Activated naive CD8-positive, alpha-beta T cell treated with anti-CD3 and anti-CD28 coated beads, Interleukin-2, amount 10 ng/mL, durations not matched to agents 7 days and 5 days (primary cell): ENCODE measurements at regions not wholly inside any gene's neighbourhood (a gene's known extent, or its start where the extent isn't known, plus 50 kb on each side); places are given as distances from the start of the nearest gene placed in this dataset.

Experiments used
- ATAC-seq: fragments of 150-1000 bp; cut with Tn5 transposase; one replicate; pipeline ENCODE4 v1.10.0; 2021; ENCODE audit warnings: low read depth, moderate library complexity
- POLR2A ChIA-PET: fragments of 350-600 bp; sonication (Branson Sonifier 250); formaldehyde crosslinking; loops from one replicate; lab custom pipeline; 2021; ENCODE audit warnings: antibody characterized with exemption; lab: Charles Lee
- DNase-seq: peaks from one replicate; pipeline ENCODE4 v3.0.0; 2021
- H3K27ac Mint-ChIP-seq: one replicate; pipeline ENCODE4 v1.8.0; 2022; ENCODE audit warnings: mild to moderate bottlenecking, mixed read lengths
- H3K27me3 Mint-ChIP-seq: one replicate; pipeline ENCODE4 v1.8.0; 2022; ENCODE audit warnings: mild to moderate bottlenecking, moderate library complexity, mixed read lengths
- H3K36me3 Mint-ChIP-seq: one replicate; pipeline ENCODE4 v1.8.0; 2021; ENCODE audit warnings: mild to moderate bottlenecking, mixed read lengths
- H3K4me1 Mint-ChIP-seq: one replicate; pipeline ENCODE4 v1.8.0; 2021; ENCODE audit warnings: mixed read lengths
- H3K4me3 Mint-ChIP-seq: one replicate; pipeline ENCODE4 v1.8.0; 2022; ENCODE audit warnings: mild to moderate bottlenecking, moderate library complexity, mixed read lengths
- H3K9me3 Mint-ChIP-seq: one replicate; pipeline ENCODE4 v1.8.0; 2021; ENCODE audit warnings: mixed read lengths

DNA sequence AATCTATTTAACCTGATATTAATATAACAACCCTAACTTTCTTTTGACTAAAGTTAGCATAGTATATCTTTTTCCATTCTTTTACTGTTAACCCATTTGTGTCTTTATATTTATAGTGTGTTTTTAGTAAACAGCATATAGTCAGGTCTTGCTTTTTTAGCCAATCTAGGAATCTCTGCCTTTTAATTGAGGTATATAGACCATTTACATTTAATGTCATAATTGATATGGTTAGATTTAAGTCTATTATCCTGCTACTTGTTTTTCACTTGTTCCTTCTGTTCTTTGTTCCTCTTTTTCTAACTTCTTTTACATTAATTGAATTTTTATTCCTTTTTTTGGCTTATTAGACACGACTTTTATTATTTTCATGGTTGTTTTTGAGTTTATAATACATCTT, 174.4 kb downstream of the KCTD15 start:
- POLR2A ChIA-PET = no interaction called here
- H3K36me3 Mint-ChIP-seq = no peaks in the 10 kb centered on the region
- ATAC-seq (no peak), DNase-seq (no peak)
- H3K27ac Mint-ChIP-seq = no peak overlapping the region
- peaks cover 14% of the 10 kb centered on the region for H3K9me3 Mint-ChIP-seq
- H3K27me3 Mint-ChIP-seq = peaks cover 14% of the 10 kb centered on the region
- H3K4me1 Mint-ChIP-seq = no peaks in the 10 kb centered on the region
- no peak overlapping the region for H3K4me3 Mint-ChIP-seq

DNA sequence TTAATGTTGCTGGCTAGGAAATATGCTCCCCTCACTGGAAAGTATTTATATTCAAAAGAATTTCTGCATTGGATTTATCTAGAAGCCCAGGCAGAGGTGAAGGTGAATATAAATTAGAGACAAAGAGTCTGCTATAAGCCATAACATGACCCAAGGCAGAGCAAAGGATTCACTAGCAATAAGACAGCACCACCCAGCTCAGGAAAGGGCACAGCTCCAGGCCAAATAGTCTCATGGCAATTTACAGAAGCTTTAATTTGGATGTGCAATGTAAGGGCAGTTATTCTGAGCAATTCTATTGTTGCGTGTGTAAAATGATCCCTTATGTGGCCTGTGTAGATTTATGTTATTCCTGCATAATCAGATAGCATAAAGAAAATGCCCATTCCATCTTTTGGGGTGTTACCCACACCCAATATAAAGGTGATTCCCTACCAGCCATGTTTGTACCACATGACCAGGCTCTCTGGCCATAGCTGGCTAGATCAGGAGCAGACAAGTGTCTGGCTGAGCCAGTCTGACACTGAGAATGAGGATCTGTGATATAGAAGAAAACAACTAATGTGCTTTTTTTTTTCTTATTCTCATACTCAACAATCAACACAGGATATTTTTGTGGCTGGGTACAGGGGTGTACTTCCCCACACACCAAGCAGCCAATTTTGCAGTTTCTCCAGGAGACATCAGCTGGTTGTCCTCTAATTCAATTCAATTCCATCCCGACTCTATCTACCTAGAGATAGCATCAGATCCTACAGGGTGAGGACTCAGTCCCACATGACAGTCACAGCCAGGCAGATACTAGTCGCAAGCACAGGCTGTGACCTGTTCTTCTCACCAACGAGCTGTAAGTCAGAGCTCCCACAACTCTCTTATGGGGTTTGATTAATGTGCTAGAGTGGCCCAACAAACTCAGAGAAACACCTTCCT, 181.4 kb downstream of the KCTD15 start:
- peaks cover 3% of the 10 kb centered on the region for H3K9me3 Mint-ChIP-seq
- H3K4me3 Mint-ChIP-seq = no peak overlapping the region
- H3K27me3 Mint-ChIP-seq = peaks cover 2% of the 10 kb centered on the region

DNA sequence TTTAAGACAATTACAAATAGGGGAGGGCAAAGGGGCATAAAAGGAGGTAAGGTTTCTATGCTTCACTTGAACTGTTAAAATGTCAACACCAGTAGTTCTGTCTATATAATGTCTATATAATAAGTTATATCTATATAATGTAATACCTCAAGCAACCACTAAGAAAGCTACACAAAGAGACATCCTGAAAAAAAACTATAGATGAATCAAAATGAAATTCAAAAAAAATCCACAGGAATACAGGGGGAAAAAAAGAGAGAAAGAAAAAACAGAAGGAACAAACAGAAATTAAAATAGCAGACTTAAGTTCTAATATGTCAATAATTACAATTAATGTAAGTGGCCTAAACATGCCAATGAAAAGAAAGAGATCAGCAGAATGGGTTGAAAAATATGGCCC, 186.0 kb downstream of the KCTD15 start:
- H3K4me3 Mint-ChIP-seq = no peak overlapping the region
- POLR2A ChIA-PET = no interaction called here
- no peaks in the 10 kb centered on the region for H3K4me1 Mint-ChIP-seq
- no peaks in the 10 kb centered on the region for H3K36me3 Mint-ChIP-seq
- DNase-seq = no peak
- H3K27me3 Mint-ChIP-seq = no peaks in the 10 kb centered on the region
- H3K27ac Mint-ChIP-seq = no peak overlapping the region
- ATAC-seq = no peak
- peaks cover 3% of the 10 kb centered on the region for H3K9me3 Mint-ChIP-seq

More for the DNA sequence above, 181.4 kb downstream of the KCTD15 start:
- POLR2A ChIA-PET = no interaction called here
- Mint-ChIP-seq H3K27ac (no peak overlapping the region), H3K36me3 (no peaks in the 10 kb centered on the region), H3K4me1 (no peaks in the 10 kb centered on the region)
- DNase-seq (no peak), ATAC-seq (no peak)

DNA sequence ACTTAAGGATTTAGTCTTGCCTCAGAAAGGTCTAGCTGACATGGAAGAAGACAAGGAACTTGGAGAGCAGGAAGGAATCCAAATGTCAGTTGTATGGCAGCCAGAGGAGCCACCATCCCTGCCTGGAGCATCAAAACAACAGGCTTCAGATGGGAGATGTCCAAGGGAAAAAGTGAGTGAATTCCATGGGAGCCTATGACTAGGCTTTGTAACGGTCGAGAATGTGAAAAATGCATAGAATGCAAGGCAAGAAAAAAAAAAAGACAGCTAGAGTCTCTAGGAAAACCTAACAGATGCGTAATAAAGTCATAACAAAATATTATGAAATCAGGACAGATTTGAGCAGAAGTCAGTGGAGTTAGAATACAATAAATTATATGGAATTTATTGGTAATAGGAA, 183.7 kb upstream of the LSM14A start:
- no peaks in the 10 kb centered on the region for H3K27me3 Mint-ChIP-seq
- H3K36me3 Mint-ChIP-seq = no peaks in the 10 kb centered on the region
- POLR2A ChIA-PET = no interaction called here
- ATAC-seq (no peak), DNase-seq (no peak)
- H3K27ac Mint-ChIP-seq = no peak overlapping the region
- no peak overlapping the region for H3K4me3 Mint-ChIP-seq
- H3K4me1 Mint-ChIP-seq = no peaks in the 10 kb centered on the region
- peaks cover 8% of the 10 kb centered on the region for H3K9me3 Mint-ChIP-seq

DNA sequence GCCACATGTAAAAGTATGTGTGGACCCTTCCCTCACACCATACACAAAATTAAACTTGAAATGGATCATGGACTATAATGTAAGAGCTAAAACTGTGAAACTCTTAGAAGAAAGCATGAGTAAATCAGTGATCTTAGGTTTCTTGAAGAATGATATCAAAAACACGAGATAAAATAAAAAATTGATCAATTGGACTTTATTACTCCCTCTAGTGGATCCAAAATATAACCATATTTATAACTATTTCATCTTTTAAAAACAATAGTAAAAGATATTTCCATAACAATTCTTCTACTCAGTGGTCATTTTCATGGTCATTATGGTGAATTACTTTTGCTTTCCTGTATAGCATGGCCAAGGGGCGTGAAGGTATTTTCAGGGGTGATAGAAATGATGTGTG, 174.6 kb upstream of the LSM14A start:
- H3K9me3 Mint-ChIP-seq = peaks cover 2% of the 10 kb centered on the region
- POLR2A ChIA-PET = no interaction called here
- H3K4me3 Mint-ChIP-seq = no peak overlapping the region
- DNase-seq (no peak), ATAC-seq (no peak)
- H3K36me3 Mint-ChIP-seq = no peaks in the 10 kb centered on the region
- H3K4me1 Mint-ChIP-seq = no peaks in the 10 kb centered on the region
- peaks cover 6% of the 10 kb centered on the region for H3K27me3 Mint-ChIP-seq
- no peak overlapping the region for H3K27ac Mint-ChIP-seq

DNA sequence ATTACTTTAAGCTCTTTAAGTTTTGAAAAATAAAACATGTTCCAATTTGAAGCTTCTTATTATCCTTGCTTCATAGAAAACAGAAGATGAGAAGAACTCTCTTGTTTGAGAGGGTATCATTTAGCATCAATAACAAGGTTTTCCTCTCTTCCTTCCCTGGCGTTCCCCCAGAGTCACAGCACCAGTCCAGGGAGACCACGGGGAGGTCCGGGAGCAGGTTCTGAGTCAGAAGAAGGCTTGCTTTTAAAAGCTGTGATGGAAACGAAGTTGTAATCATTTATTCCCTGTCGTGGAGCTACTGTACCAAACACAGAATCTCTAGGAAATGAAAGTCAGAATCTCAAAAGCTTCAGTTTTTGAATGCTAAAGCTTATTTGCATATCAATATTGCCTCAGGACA, 174.0 kb upstream of the LSM14A start:
- H3K27me3 Mint-ChIP-seq = peaks cover 6% of the 10 kb centered on the region
- ATAC-seq = no peak
- POLR2A ChIA-PET = no interaction called here
- no peak overlapping the region for H3K4me3 Mint-ChIP-seq
- no peaks in the 10 kb centered on the region for H3K4me1 Mint-ChIP-seq
- peaks cover under 1% of the 10 kb centered on the region for H3K9me3 Mint-ChIP-seq
- no peak for DNase-seq
- H3K27ac Mint-ChIP-seq = no peak overlapping the region
- H3K36me3 Mint-ChIP-seq = no peaks in the 10 kb centered on the region

DNA sequence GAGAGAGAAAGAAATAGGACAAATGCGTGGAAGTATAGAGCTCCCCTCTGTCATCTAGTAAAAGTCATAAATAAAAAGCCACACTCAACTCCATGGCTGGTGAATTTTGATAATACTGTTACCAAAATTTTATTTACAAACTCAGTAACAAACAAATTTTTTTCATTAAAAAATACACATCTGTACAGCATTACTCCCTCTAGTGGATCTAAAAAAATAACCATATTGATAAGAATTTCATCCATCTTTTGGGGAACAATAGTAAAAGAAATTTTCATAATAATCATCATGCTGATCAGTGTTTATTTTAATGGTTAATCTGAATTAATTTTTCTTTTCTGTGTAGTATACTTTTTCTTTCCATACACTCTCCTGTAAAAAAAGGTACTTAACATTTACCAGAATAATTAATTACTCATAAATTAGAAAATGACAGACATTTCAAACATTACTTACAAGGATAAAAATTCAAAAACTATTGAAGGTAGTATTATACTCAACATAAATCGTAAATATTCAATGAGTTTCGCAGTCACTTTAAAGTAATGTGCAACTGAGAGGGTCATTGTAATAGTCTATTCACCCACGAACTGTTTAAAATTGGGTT, 173.5 kb upstream of the LSM14A start:
- Mint-ChIP-seq H3K36me3 (no peaks in the 10 kb centered on the region), H3K4me3 (no peak overlapping the region), H3K4me1 (no peaks in the 10 kb centered on the region), H3K27me3 (peaks cover 8% of the 10 kb centered on the region), H3K27ac (no peak overlapping the region), H3K9me3 (no peaks in the 10 kb centered on the region)
- POLR2A ChIA-PET = no interaction called here
- DNase-seq = no peak
- no peak for ATAC-seq

DNA sequence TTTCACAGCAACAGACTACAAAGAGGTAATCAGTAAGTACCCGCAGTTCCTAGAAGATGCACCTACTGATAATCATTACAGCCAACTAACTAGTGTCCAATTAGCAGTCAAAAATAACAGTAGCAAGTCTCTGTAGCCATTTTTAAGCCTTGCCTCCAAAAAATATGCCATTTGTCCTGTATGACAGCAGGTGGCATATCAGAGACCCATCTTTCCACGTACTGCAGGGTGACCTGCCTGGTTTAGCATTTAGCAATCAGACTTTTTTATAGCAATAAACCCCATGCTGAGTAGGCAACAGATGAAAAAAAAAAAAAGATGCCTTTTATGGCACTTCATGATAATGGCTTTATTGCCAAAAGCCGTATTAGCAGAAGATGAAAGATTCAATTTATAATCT, 155.3 kb upstream of the LSM14A start:
- no peaks in the 10 kb centered on the region for H3K9me3 Mint-ChIP-seq

DNA sequence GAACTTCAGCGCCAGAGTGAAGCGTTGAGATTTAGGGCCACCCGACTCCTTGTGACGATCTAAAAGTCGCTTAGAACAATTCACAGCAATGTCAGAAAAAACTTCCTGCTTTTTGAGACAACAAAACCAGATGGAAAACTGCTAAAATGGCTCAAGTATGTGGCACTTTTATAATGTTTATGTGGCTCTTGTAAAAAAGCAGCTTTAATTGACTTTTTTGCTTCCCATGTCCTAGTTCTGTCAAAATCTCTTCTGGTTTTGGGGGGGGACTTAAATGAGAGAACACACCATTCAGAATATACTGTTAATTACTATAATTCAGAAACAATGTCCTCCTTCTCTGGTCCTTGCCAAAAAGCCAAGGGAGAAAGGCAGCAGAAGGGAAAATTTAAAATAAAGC, 154.7 kb upstream of the LSM14A start:
- H3K4me3 Mint-ChIP-seq = no peak overlapping the region
- DNase-seq = no peak
- peaks cover 2% of the 10 kb centered on the region for H3K9me3 Mint-ChIP-seq
- POLR2A ChIA-PET = no interaction called here
- H3K27me3 Mint-ChIP-seq = peaks cover 30% of the 10 kb centered on the region
- H3K36me3 Mint-ChIP-seq = no peaks in the 10 kb centered on the region
- ATAC-seq = no peak
- no peaks in the 10 kb centered on the region for H3K4me1 Mint-ChIP-seq
- H3K27ac Mint-ChIP-seq = no peak overlapping the region

More for the DNA sequence above, 155.3 kb upstream of the LSM14A start:
- no peak overlapping the region for H3K4me3 Mint-ChIP-seq
- peaks cover 32% of the 10 kb centered on the region for H3K27me3 Mint-ChIP-seq
- no peaks in the 10 kb centered on the region for H3K36me3 Mint-ChIP-seq
- H3K27ac Mint-ChIP-seq = no peak overlapping the region
- ATAC-seq (no peak), DNase-seq (no peak)
- POLR2A ChIA-PET = no interaction called here
- H3K4me1 Mint-ChIP-seq = no peaks in the 10 kb centered on the region

DNA sequence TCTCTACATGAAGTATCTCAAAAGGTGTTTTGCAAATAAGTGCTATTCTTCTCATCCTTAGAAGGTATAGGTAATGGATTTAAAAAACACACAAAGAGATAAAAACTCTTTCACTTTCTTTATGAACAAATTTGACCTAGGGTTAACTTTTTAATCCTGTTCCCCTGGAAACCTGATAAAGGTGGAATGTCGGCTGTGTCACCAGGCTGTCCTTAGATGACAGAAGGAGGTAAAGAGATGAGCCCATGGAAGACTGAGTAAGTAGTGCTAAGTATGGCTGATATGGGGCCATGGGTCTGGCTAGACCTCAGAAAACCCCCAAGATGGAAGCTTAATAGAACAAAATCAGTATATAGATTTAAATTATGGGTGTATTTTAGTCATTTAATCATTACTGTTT, 153.8 kb upstream of the LSM14A start:
- DNase-seq (no peak), ATAC-seq (no peak)
- Mint-ChIP-seq H3K27me3 (peaks cover 29% of the 10 kb centered on the region), H3K36me3 (no peaks in the 10 kb centered on the region), H3K4me1 (no peaks in the 10 kb centered on the region), H3K4me3 (no peak overlapping the region), H3K9me3 (peaks cover 8% of the 10 kb centered on the region), H3K27ac (no peak overlapping the region)
- POLR2A ChIA-PET = no interaction called here

DNA sequence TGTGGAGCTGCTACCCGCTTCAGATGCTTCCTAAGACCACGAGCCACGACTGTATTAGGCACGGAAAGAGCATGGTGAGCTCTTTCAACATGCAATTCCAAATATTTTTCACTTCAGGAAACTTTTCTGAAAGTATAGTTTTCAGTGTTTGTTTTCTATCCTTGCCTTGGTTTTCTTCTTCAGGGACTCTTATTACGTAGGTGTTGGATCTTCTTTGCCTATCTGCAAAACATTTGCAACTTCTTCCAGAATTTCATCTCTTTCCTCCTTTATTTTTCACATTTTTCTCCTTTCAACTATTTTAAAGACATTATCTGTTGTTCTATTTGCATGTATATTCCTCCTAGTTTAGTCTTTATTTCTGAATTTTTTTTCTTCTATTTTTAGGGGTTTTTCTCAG, 148.9 kb upstream of the LSM14A start:
- Mint-ChIP-seq H3K36me3 (no peaks in the 10 kb centered on the region), H3K27ac (no peak overlapping the region), H3K27me3 (peaks cover 8% of the 10 kb centered on the region), H3K9me3 (peaks cover 12% of the 10 kb centered on the region), H3K4me1 (no peaks in the 10 kb centered on the region), H3K4me3 (no peak overlapping the region)
- ATAC-seq (no peak), DNase-seq (no peak)
- POLR2A ChIA-PET = no interaction called here

DNA sequence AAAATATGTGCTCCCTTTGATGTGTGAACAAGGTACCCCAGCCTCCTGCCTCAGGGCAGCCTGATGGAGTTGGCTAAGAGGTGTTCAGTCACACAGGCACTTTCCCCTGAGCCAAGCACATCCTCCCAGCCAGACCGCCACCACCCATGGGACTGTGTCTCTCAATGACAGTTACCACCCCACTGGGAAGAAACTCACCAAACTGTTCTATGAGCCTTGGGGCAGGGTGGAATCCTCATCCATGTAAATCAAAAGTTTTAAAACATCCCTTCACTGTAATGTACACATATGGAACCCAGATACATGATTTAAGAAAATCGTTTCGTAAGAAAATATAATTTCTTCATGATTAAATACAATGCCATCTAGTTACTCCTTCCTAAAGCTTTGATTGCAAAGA, 138.4 kb upstream of the LSM14A start:
- no peak for ATAC-seq
- POLR2A ChIA-PET = no interaction called here
- no peak overlapping the region for H3K4me3 Mint-ChIP-seq

DNA sequence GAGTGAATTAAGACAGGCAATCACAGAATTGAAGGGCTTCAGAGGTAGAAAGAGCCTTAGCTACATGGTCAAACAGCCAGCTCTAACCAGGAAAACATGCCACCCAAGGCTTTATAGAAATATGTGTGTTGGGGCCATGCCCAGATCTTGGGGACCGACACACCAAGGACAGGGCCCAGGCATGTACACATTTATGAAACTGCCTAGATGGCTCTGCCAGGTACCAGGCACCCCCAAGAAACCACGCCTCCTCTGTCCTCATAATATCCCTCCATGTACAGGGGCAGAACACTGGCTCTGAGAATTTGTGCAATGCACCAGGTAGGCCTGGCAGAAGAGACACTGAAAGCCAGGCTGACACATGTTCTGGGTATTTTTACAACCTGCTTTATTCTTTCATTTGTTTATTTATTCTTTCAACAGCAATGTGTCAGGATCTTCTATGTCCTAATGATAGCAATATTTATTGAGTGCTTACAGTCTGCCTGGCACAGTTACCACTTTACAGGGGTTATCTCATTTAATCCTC, 137.9 kb upstream of the LSM14A start:
- Mint-ChIP-seq H3K27ac (no peak overlapping the region), H3K4me3 (no peak overlapping the region), H3K27me3 (no peaks in the 10 kb centered on the region), H3K4me1 (no peaks in the 10 kb centered on the region), H3K36me3 (no peaks in the 10 kb centered on the region), H3K9me3 (no peaks in the 10 kb centered on the region)
- POLR2A ChIA-PET = no interaction called here
- no peak for DNase-seq
- ATAC-seq = no peak

More for the DNA sequence above, 138.4 kb upstream of the LSM14A start:
- no peaks in the 10 kb centered on the region for H3K9me3 Mint-ChIP-seq
- no peak for DNase-seq
- no peaks in the 10 kb centered on the region for H3K27me3 Mint-ChIP-seq
- H3K36me3 Mint-ChIP-seq = no peaks in the 10 kb centered on the region
- H3K4me1 Mint-ChIP-seq = no peaks in the 10 kb centered on the region
- H3K27ac Mint-ChIP-seq = no peak overlapping the region
